SK-N-SH treated with all-trans-retinoic acid at 6 μM for 48 hours (cell line): ENCODE measurements at regions not wholly inside any gene's neighbourhood (a gene's known extent, or its start where the extent isn't known, plus 50 kb on each side); places are given as distances from the start of the nearest gene placed in this dataset.

Experiments used
- ATAC-seq: fragments of 200-7000 bp; cut with Tn5 transposase; 3 replicates; pipeline ENCODE4 v1.9.1; 2020; ENCODE audit warnings: mild to moderate bottlenecking, moderate library complexity
- ARNTL ChIP-seq: fragments of 450-650 bp; formaldehyde crosslinking; IDR thresholded peaks from 2 replicates; pipeline ENCODE4 v1.5.0; 2020; ENCODE audit warnings: low read depth, mild to moderate bottlenecking, moderate library complexity, borderline replicate concordance
- BACH2 ChIP-seq: fragments of 250-450 bp; sonication (Bioruptor Pico); IDR thresholded peaks from 2 replicates; pipeline ENCODE4 v1.9.0; 2021; ENCODE audit warnings: mild to moderate bottlenecking, borderline replicate concordance
- ESRRG ChIP-seq: fragments of 250-450 bp; sonication (Bioruptor Pico); IDR thresholded peaks from 2 replicates; pipeline ENCODE4 v1.6.1; 2021; ENCODE audit warnings: mild to moderate bottlenecking
- GLIS3 ChIP-seq: fragments of 250-450 bp; sonication (Bioruptor Pico); IDR thresholded peaks from 2 replicates; pipeline ENCODE4 v1.5.0; 2020; ENCODE audit warnings: mild to moderate bottlenecking, moderate library complexity
- OSR1 ChIP-seq: fragments of 250-450 bp; sonication (Bioruptor Pico); IDR thresholded peaks from 2 replicates; pipeline ENCODE4 v1.8.0; 2022; ENCODE audit warnings: moderate library complexity, mild to moderate bottlenecking, inconsistent platforms
- PATZ1 ChIP-seq: fragments of 250-450 bp; sonication (Bioruptor Pico); IDR thresholded peaks from 2 replicates; pipeline ENCODE4 v1.8.0; 2020; ENCODE audit warnings: mild to moderate bottlenecking, moderate library complexity, borderline replicate concordance
- PPARA ChIP-seq: fragments of 250-450 bp; sonication (Bioruptor Pico); IDR thresholded peaks from 2 replicates; pipeline ENCODE4 v1.5.0; 2020; ENCODE audit warnings: mild to moderate bottlenecking, borderline replicate concordance
- RARB ChIP-seq: fragments of 250-450 bp; sonication (Bioruptor Pico); IDR thresholded peaks from 2 replicates; pipeline ENCODE4 v1.8.0; 2021; ENCODE audit warnings: mild to moderate bottlenecking, moderate library complexity
- SNAI2 ChIP-seq: fragments of 250-450 bp; sonication (Bioruptor Pico); IDR thresholded peaks from 2 replicates; pipeline ENCODE4 v1.5.0; 2020; ENCODE audit warnings: mild to moderate bottlenecking, moderate library complexity
- TCF4 ChIP-seq: fragments of 250-450 bp; sonication (Bioruptor Pico); IDR thresholded peaks from 2 replicates; pipeline ENCODE4 v1.8.0; 2021; ENCODE audit warnings: mild to moderate bottlenecking, moderate library complexity, borderline replicate concordance
- TOX ChIP-seq: fragments of 250-450 bp; sonication (Bioruptor Pico); IDR thresholded peaks from 2 replicates; pipeline ENCODE4 v1.8.0; 2021; ENCODE audit warnings: mild to moderate bottlenecking, moderate library complexity, borderline replicate concordance
- TSHZ2 ChIP-seq: fragments of 250-450 bp; sonication (Bioruptor Pico); IDR thresholded peaks from 2 replicates; pipeline ENCODE4 v1.5.0; 2020; ENCODE audit warnings: mild to moderate bottlenecking, moderate library complexity
- ZC3H10 ChIP-seq: fragments of 250-450 bp; sonication (Bioruptor Pico); IDR thresholded peaks from 2 replicates; pipeline ENCODE4 v1.5.1; 2021; ENCODE audit warnings: mild to moderate bottlenecking, moderate library complexity
- ZFP3 ChIP-seq: fragments of 250-450 bp; sonication (Bioruptor Pico); IDR thresholded peaks from 2 replicates; pipeline ENCODE4 v1.5.0; 2020; ENCODE audit warnings: mild to moderate bottlenecking, moderate library complexity
- ZFP30 ChIP-seq: fragments of 450-650 bp; formaldehyde crosslinking; IDR thresholded peaks from 2 replicates; pipeline ENCODE4 v1.5.0; 2022; ENCODE audit warnings: mild to moderate bottlenecking, moderate library complexity
- ZNF565 ChIP-seq: fragments of 450-650 bp; formaldehyde crosslinking; conservative IDR thresholded peaks from 2 replicates; pipeline ENCODE4 v1.5.0; 2020; ENCODE audit warnings: low read depth, mild to moderate bottlenecking, moderate library complexity
- ZNF70 ChIP-seq: fragments of 450-650 bp; formaldehyde crosslinking; IDR thresholded peaks from 2 replicates; pipeline ENCODE4 v1.5.0; 2020; ENCODE audit warnings: mild to moderate bottlenecking, moderate library complexity
- ZNF8 ChIP-seq: fragments of 450-650 bp; formaldehyde crosslinking; IDR thresholded peaks from 2 replicates; pipeline ENCODE4 v1.5.0; 2020; ENCODE audit warnings: mild to moderate bottlenecking, moderate library complexity
- TF ChIP-seq, protein P1 (sequence below): fragments of 250-450 bp; sonication (Bioruptor Pico); IDR thresholded peaks from 2 replicates; pipeline ENCODE4 v1.5.1; 2020; ENCODE audit warnings: low read depth, mild to moderate bottlenecking, moderate library complexity
- TF ChIP-seq, protein P2 (sequence below): fragments of 250-450 bp; sonication (Bioruptor Pico); IDR thresholded peaks from 2 replicates; pipeline ENCODE4 v1.8.0; 2021; ENCODE audit warnings: low read depth, mild to moderate bottlenecking, moderate library complexity, borderline replicate concordance
- TF ChIP-seq, protein P3 (sequence below): fragments of 250-450 bp; sonication (Bioruptor Pico); IDR thresholded peaks from 2 replicates; pipeline ENCODE4 v1.5.1; 2021; ENCODE audit warnings: mild to moderate bottlenecking, moderate library complexity

DNA sequence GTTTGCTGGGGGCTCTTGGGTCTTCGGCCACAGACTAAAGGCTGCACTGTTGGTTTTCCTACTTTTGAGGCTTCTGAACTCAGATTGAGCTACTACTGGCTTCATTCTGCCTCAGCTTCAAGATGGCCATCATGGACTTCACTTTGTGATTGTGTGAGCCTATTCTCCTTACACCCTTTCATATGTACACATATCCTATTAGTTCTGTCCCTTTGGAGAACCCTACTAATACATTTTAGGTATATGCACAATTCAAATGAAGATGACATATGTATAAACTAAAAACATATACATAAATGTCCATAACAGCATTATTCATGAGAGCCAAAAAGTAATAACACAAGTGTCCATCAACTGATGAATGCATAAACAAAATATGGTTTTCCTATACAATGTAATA is 75.7 kb downstream of the GPR37 start:
- no peak for TF ChIP-seq OSR1
- no peak for TF ChIP-seq GLIS3 (CRISPR knock-in tag)
- TF ChIP-seq ZFP30 (CRISPR knock-in tag), result no peak
- no peak for TF ChIP-seq BACH2 (CRISPR knock-in tag)
- TF ChIP-seq ESRRG (CRISPR knock-in tag), result no peak
- no peak for TF ChIP-seq TOX (CRISPR knock-in tag)
- TF ChIP-seq TSHZ2 (CRISPR knock-in tag), result no peak
- no peak for TF ChIP-seq RARB (CRISPR knock-in tag)
- TF ChIP-seq SNAI2 (CRISPR knock-in tag), result no peak
- TF ChIP-seq, protein P1, sequence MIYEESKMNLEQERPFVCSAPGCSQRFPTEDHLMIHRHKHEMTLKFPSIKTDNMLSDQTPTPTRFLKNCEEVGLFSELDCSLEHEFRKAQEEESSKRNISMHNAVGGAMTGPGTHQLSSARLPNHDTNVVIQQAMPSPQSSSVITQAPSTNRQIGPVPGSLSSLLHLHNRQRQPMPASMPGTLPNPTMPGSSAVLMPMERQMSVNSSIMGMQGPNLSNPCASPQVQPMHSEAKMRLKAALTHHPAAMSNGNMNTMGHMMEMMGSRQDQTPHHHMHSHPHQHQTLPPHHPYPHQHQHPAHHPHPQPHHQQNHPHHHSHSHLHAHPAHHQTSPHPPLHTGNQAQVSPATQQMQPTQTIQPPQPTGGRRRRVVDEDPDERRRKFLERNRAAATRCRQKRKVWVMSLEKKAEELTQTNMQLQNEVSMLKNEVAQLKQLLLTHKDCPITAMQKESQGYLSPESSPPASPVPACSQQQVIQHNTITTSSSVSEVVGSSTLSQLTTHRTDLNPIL (CRISPR knock-in tag), result no peak
- no peak for TF ChIP-seq TCF4 (CRISPR knock-in tag)
- no peak for TF ChIP-seq ZFP3
- TF ChIP-seq ZNF565 (CRISPR knock-in tag), result no peak
- no peak for TF ChIP-seq ZNF8 (CRISPR knock-in tag)
- no peak for TF ChIP-seq ARNTL (CRISPR knock-in tag)
- TF ChIP-seq, protein P2, sequence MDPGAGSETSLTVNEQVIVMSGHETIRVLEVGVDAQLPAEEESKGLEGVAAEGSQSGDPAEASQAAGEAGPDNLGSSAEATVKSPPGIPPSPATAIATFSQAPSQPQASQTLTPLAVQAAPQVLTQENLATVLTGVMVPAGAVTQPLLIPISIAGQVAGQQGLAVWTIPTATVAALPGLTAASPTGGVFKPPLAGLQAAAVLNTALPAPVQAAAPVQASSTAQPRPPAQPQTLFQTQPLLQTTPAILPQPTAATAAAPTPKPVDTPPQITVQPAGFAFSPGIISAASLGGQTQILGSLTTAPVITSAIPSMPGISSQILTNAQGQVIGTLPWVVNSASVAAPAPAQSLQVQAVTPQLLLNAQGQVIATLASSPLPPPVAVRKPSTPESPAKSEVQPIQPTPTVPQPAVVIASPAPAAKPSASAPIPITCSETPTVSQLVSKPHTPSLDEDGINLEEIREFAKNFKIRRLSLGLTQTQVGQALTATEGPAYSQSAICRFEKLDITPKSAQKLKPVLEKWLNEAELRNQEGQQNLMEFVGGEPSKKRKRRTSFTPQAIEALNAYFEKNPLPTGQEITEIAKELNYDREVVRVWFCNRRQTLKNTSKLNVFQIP (CRISPR knock-in tag), result no peak
- ATAC-seq, result no peak

DNA sequence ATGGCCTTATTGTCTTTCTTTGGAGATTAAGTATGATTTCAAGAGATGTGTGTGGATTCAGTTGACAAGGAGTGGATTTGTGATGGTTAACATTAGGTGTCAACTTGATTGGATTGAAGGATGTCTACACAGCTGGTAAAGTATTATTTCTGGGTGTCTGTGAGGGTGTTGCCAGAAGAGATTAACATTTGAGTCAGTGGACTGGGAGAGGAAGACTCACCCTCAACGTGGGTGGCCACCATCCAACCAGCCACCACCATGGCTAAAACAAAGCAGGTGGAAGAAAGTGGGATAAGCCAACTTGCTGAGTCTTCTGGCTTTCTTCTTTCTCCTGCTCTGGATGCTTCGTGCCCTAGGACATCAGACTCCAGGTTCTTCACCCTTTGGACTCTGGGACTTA is 76.1 kb downstream of the GPR37 start:
- ATAC-seq, result no peak
- TF ChIP-seq PPARA (no peak), ZNF70 (CRISPR knock-in tag) (no peak), OSR1 (no peak), ESRRG (CRISPR knock-in tag) (no peak), ZC3H10 (no peak), ZFP3 (no peak), ZNF565 (CRISPR knock-in tag) (no peak), PATZ1 (no peak), TSHZ2 (CRISPR knock-in tag) (no peak), ZNF8 (CRISPR knock-in tag) (no peak), GLIS3 (CRISPR knock-in tag) (no peak), BACH2 (CRISPR knock-in tag) (no peak), SNAI2 (CRISPR knock-in tag) (no peak), TOX (CRISPR knock-in tag) (no peak)
- TF ChIP-seq, protein P3, sequence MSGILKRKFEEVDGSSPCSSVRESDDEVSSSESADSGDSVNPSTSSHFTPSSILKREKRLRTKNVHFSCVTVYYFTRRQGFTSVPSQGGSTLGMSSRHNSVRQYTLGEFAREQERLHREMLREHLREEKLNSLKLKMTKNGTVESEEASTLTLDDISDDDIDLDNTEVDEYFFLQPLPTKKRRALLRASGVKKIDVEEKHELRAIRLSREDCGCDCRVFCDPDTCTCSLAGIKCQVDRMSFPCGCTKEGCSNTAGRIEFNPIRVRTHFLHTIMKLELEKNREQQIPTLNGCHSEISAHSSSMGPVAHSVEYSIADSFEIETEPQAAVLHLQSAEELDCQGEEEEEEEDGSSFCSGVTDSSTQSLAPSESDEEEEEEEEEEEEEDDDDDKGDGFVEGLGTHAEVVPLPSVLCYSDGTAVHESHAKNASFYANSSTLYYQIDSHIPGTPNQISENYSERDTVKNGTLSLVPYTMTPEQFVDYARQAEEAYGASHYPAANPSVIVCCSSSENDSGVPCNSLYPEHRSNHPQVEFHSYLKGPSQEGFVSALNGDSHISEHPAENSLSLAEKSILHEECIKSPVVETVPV (CRISPR knock-in tag), result no peak
